Lung (tissue), 11 donors: ENCODE measurements at regions not wholly inside any gene's neighbourhood (a gene's known extent, or its start where the extent isn't known, plus 50 kb on each side); places are given as distances from the start of the nearest gene placed in this dataset.

ENCODE experiments used
- ATAC-seq: fragments of 200-7000 bp; cut with Tn5 transposase; one replicate; pipeline ENCODE4 v1.9.1; 2020; ENCODE audit warnings: moderate number of reproducible peaks; ENCODE audit not compliant: insufficient read depth, low FRiP score
- DNase-seq, 3 donors: peaks; one replicate each; pipeline ENCODE4 v3.0.0-alpha.2; 2013 to 2017
- H3K27ac ChIP-seq, 2 donors: one replicate each; pipeline ENCODE4 v1.5.1; 2013; ENCODE audit warnings: mild to moderate bottlenecking in 2 of 2, moderate library complexity in 2 of 2, control low read depth in 1 of 2, inconsistent platforms in 1 of 2, low read depth in 1 of 2, low read length in 1 of 2
- H3K27me3 ChIP-seq, 3 donors: one replicate each; pipeline ENCODE4 v1.5.1; 2013; ENCODE audit warnings: low read length in 2 of 3; ENCODE audit not compliant: control insufficient read depth in 3 of 3, insufficient read depth in 3 of 3
- H3K36me3 ChIP-seq, 4 donors: one replicate each; pipeline ENCODE4 v1.5.1; 2013; ENCODE audit warnings: low read length in 4 of 4, mild to moderate bottlenecking in 1 of 4, moderate library complexity in 1 of 4; ENCODE audit not compliant: control insufficient read depth in 4 of 4, insufficient read depth in 4 of 4
- H3K4me1 ChIP-seq, 5 donors: one replicate each; pipeline ENCODE4 v1.5.1; 2013; ENCODE audit warnings: low read length in 5 of 5, mild to moderate bottlenecking in 2 of 5, moderate library complexity in 1 of 5; ENCODE audit not compliant: control insufficient read depth in 5 of 5, insufficient read depth in 5 of 5
- H3K4me3 ChIP-seq: one replicate; pipeline ENCODE4 v1.5.1; 2013; ENCODE audit warnings: mild to moderate bottlenecking, control low read depth, moderate library complexity
- H3K9ac ChIP-seq, 2 donors: one replicate each; pipeline ENCODE4 v1.5.1; 2013; ENCODE audit warnings: low read length in 2 of 2, control low read depth in 1 of 2; ENCODE audit not compliant: insufficient read depth in 1 of 2
- H3K9me3 ChIP-seq, 4 donors: one replicate each; pipeline ENCODE4 v1.5.1; 2013; ENCODE audit warnings: low read length in 3 of 4, mild to moderate bottlenecking in 1 of 4, moderate library complexity in 1 of 4; ENCODE audit not compliant: control insufficient read depth in 4 of 4, insufficient read depth in 3 of 4
- WGBS, 2 donors: extraction: QIAGEN DNeasy Blood & Tissue Kit; methylation state at CpG; one replicate each; pipeline ENCODE4 v1.1.7; 2013; 5-methylcytosine and 5-hydroxymethylcytosine counted together
- TF ChIP-seq, protein P1 (sequence below): IDR thresholded peaks from 2 replicates; pipeline ENCODE4 v1.5.1; 2012; ENCODE audit warnings: mild to moderate bottlenecking; ENCODE audit errors: control extremely low read depth, extremely low read depth
- donor health status: control.
- donor health status: control.
- donor health status: Bipolar disorder and iron deficiency.
- donor health status: healthy.
- donor health status: DM: yes; HTN: yes; CAD: no.

DNA sequence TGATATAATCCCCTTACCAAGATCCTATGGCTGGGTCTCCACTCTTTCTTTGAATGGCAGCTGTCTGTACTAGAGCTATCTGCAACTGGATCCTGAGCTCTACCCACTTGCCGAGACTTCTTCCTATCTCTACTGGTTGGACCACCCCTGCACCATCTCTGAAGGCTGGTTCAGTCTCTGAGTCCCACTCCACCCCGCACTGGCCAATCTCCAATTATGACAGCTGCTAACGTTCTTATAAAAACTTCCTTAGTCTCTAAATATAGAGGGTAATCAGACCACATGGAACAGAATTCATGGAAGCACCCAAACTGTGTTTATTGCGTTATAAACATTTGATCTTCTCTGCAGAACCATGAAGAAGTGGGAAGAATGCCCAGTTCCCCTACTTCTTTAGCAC is 186.6 kb upstream of the EEA1 start:
- 51 to 66% methylated on average over 4 of the region's 4 CpGs for WGBS, 2 donors
- DNase-seq = peak; percentile 17 to 70 (median 63)
- peaks cover 0 to 27% (median 5%) of the 10 kb centered on the region in 5 donors for H3K4me1 ChIP-seq
- H3K4me3 ChIP-seq = no peak overlapping the region
- no peaks in the 10 kb centered on the region for H3K9me3 ChIP-seq
- no peak for ATAC-seq
- no peaks in the 10 kb centered on the region for H3K27me3 ChIP-seq
- no peaks in the 10 kb centered on the region for H3K36me3 ChIP-seq
- TF ChIP-seq, protein P1, sequence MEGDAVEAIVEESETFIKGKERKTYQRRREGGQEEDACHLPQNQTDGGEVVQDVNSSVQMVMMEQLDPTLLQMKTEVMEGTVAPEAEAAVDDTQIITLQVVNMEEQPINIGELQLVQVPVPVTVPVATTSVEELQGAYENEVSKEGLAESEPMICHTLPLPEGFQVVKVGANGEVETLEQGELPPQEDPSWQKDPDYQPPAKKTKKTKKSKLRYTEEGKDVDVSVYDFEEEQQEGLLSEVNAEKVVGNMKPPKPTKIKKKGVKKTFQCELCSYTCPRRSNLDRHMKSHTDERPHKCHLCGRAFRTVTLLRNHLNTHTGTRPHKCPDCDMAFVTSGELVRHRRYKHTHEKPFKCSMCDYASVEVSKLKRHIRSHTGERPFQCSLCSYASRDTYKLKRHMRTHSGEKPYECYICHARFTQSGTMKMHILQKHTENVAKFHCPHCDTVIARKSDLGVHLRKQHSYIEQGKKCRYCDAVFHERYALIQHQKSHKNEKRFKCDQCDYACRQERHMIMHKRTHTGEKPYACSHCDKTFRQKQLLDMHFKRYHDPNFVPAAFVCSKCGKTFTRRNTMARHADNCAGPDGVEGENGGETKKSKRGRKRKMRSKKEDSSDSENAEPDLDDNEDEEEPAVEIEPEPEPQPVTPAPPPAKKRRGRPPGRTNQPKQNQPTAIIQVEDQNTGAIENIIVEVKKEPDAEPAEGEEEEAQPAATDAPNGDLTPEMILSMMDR = no peak
- no peak overlapping the region for H3K9ac ChIP-seq
- H3K27ac ChIP-seq = peak overlapping the region in 1 of 2 donors; percentile 27

DNA sequence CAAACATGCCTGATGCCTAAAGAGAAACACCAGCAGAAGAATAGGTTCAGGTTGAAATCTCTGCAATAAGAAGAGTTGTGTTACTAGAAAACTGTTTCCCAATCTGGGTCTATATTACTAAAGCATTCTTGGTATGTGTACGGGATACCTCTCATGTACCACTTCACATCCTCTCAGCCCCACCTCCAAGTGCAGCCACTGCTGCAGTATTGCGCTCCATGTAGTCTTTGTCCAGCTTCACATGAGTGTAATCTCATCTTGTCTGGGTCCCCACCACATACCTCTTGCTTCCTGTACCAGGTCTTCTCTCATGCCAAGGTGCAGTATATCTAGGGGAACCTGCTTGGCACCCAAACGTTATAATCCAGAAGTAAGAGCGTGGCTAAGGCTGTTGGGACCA is 187.5 kb upstream of the EEA1 start:
- Histone ChIP-seq H3K27me3 (no peaks in the 10 kb centered on the region), H3K27ac (no peak overlapping the region), H3K4me3 (no peak overlapping the region), H3K9ac (no peak overlapping the region), H3K4me1 (peaks cover 0 to 21% (median 5%) of the 10 kb centered on the region in 5 donors), H3K36me3 (no peaks in the 10 kb centered on the region), H3K9me3 (no peaks in the 10 kb centered on the region)
- TF ChIP-seq, protein P1 = no peak
- DNase-seq (no peak), ATAC-seq (peak; percentile 76)
- WGBS, 2 donors = 76 to 78% methylated on average over 4 of the region's 4 CpGs

DNA sequence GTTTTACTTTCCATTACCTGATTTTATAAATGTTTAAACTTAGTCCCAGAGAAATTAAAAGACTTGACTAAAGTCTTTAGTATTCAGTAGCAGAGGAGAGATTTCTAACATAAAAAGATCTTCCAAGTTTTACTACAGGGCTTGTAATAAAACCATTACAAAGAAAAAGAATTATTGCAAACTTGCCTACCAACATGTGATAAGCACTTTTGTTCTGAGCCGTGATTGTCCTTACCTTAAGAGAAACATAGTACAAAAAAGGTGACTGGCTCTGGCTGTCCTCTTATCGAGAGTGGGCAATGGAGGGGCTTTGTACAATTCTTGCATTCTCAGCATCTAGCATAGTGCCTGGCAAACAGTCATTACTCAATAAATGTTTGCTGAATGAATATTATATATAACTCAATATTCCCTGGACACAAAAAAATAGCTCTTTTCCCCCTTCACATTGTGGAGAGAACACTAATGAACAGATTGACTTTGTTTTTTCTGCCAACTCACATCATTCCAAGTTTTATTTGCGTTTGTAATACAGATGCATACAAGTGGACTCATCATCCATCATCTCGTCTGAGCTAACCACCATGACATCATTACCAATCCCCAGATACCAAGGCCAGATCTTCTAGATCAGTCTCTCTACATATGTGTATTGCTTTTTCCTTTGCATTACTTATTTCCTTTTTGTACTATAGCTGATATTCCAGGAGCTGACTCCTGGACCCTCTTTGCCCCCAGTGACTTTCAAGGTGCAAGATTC is 192.8 kb upstream of the EEA1 start:
- TF ChIP-seq, protein P1 = no peak
- 70 to 76% methylated on average over 4 of the region's 4 CpGs for WGBS, 2 donors
- H3K9ac ChIP-seq = no peak overlapping the region

More for the DNA sequence above, 192.8 kb upstream of the EEA1 start:
- no peaks in the 10 kb centered on the region for H3K9me3 ChIP-seq
- no peak overlapping the region for H3K4me3 ChIP-seq
- peaks cover 0 to 4% (median 2%) of the 10 kb centered on the region in 5 donors for H3K4me1 ChIP-seq
- no peaks in the 10 kb centered on the region for H3K27me3 ChIP-seq
- DNase-seq (no peak), ATAC-seq (no peak)
- peak overlapping the region in 1 of 2 donors; percentile 67 for H3K27ac ChIP-seq
- H3K36me3 ChIP-seq = no peaks in the 10 kb centered on the region
